HG03097 (cell line): ENCODE measurements at regions not wholly inside any gene's neighbourhood (a gene's known extent, or its start where the extent isn't known, plus 50 kb on each side); places are given as distances from the start of the nearest gene placed in this dataset.

Experiments
- ATAC-seq: cut with Tn5 transposase; IDR thresholded peaks from one replicate; pipeline ENCODE4 v1.9.1; 2021; ENCODE audit not compliant: unreplicated experiment, low FRiP score

DNA sequence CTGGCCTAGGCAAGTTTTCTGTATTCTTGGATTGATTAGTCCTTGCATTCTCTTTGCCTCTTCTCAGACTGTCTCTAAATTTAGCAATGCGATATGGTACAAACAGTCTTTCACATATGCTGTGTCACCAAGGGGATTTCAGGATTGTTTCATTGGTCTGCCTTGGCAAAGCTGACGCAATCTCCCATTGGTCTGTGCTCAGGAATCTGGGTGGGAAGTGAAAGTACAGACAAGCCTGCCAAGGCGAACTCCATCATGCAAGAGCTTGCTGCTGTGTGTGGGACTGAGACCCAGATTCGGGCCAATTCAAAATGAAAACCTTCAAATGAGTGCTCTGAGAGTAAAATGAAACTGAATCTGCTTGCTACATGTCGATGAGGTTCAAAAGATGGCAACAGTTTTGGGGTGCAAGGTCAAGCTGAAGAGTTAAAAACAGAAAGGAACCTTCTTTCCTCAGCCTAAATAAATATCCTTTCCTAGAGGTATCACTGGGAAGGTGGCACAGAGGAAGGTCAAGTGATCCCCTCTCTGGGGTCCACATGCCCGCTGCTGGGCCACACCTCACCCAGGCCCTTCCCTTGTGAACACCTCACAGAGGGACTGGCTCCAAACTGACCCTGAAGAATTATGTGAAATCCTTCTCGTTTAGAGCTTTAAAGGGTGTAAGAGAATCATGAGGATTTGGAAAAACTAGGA lies 198.8 kb upstream of the PREP start:
- ATAC-seq: peak; percentile 84

GRCh38 chr6:105600336-105601260 lies 197.7 kb upstream of the PREP start:
- ATAC-seq: no peak

GRCh38 chr6:105598264-105598663 lies 195.4 kb upstream of the PREP start:
- ATAC-seq: no peak

GRCh38 chr6:105596284-105596755 lies 193.4 kb upstream of the PREP start:
- ATAC-seq: no peak

DNA sequence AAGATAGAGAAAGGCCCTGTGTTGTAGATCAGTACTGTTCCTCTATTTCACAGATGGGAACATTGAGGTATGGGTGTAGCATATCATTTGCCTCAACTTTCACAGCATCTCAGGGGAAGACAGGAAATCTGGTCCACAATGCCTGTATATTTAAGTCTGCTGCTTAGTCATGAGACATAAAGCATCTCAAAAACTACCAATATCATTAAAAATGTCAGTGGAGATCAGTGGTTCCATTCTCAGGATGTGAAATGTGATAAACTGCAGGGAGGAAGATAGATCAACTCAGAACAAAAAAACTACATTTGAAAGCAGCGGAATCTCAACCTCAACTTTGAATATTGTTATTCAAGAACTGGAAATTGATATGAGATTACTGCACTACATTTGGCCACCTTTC lies 192.9 kb upstream of the PREP start:
- ATAC-seq: no peak

GRCh38 chr6:105594821-105595220 lies 191.9 kb upstream of the PREP start:
- ATAC-seq: no peak

- ATAC-seq: no peak
Measured at GRCh38 chr6:105593805-105594671, 191.2 kb upstream of the PREP start.

GRCh38 chr6:105593056-105593690 lies 190.3 kb upstream of the PREP start:
- no peak for ATAC-seq

- no peak for ATAC-seq
Measured at GRCh38 chr6:105592329-105592728, 189.4 kb upstream of the PREP start.

DNA sequence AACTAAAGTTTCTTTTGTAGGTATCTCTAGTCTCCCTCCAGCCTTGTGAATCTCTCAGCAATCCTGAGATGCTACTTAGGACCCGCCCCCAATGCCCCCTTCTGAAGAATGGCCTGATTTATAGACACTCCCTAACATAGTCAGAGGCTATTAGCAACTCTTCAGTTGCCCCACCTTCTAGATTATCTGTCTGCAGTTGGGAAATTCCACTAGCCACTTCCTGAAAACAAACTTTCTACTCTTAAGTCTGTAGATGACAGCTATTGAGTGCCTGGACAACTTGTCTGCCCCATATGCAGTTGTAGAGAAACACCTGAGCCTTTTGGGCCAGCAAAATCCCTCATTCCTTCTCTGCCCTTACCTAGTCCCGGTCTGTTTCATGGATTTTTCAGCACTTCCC lies 188.2 kb upstream of the PREP start:
- ATAC-seq: peak; percentile 95

DNA sequence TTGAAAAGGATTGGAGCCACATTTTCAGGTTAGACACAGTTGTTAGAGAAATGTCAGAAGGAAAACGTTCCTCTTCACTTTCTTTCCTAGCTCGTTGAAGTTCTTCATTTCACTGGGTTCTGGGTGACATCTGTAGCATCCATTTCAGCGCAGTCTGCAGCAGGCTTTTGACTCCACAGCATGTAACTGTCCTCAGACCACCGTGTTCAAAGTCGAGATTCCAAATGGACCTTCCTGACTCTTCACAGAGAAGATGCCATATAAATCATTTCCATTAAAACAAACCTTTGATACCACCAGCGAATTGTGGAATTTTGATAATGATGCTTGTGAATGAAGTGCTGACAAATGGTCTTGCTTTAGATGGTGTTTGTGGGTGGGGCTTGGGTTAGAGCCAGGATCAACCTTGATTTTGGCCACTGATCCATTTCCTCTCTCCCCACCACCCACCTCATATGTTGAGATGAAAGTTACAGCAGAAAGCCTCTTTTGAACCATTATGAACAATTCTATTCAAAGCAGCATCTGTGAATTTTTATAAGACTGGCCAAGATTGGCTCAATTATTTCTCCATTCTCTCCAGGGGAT lies 185.3 kb upstream of the PREP start:
- ATAC-seq: no peak

GRCh38 chr6:105587349-105588122 lies 184.7 kb upstream of the PREP start:
- ATAC-seq: no peak

- ATAC-seq: no peak
Measured at GRCh38 chr6:105578179-105578707, 175.4 kb upstream of the PREP start.

DNA sequence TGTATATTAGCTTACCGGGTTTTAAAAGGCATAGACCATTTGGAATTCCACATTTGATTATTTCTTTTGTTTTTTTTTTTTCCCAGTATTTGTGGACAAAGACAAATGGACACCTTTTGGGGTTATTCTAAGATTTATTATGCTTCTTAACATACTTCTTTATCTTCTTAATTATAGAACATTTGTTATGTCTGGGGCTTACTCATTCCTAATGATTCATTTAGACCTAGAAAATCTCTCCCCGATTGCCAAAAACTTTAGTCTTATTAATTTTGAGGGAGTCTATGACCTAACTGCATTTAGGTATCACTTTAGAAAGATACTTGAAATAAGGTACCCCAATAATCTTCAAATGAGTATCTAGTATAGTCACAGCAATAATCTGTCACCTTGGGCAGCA lies 170.7 kb upstream of the PREP start:
- no peak for ATAC-seq

- ATAC-seq: no peak
Measured at GRCh38 chr6:105573138-105573537, 170.3 kb upstream of the PREP start.

GRCh38 chr6:105570416-105570815 lies 167.5 kb upstream of the PREP start:
- no peak for ATAC-seq

- ATAC-seq: no peak
Measured at GRCh38 chr6:105569706-105570105, 166.8 kb upstream of the PREP start.

GRCh38 chr6:105568751-105569150 lies 165.9 kb upstream of the PREP start:
- no peak for ATAC-seq

GRCh38 chr6:105568142-105568541 lies 165.3 kb upstream of the PREP start:
- no peak for ATAC-seq
